H1 (cell line): ENCODE measurements at regions not wholly inside any gene's neighbourhood (a gene's known extent, or its start where the extent isn't known, plus 50 kb on each side); places are given as distances from the start of the nearest gene placed in this dataset.

Source experiments
- BRCA1 ChIP-seq: IDR thresholded peaks from 2 replicates; pipeline ENCODE4 v1.6.1; 2012; ENCODE audit warnings: low read depth, low read length, improper control_type of control experiment
- JUND ChIP-seq: IDR thresholded peaks from 2 replicates; pipeline ENCODE4 v1.6.1; 2011; ENCODE audit warnings: mild to moderate bottlenecking, improper control_type of control experiment, low read length
- NRF1 ChIP-seq: IDR thresholded peaks from 2 replicates; pipeline ENCODE4 v1.6.1; 2011; ENCODE audit warnings: mild to moderate bottlenecking, low read depth, low read length, improper control_type of control experiment
- RFX5 ChIP-seq: IDR thresholded peaks from 2 replicates; pipeline ENCODE4 v1.6.1; 2011; ENCODE audit warnings: low read depth, low read length, improper control_type of control experiment, borderline replicate concordance
- RNF2 ChIP-seq: fragments of 200-900, 300-1000 bp; sonication (generic); IDR thresholded peaks from 2 replicates; pipeline ENCODE4 v1.7.1; 2016; ENCODE audit warnings: borderline replicate concordance, low read depth, mild to moderate bottlenecking, antibody characterized with exemption, low read length; ENCODE audit not compliant: poor library complexity, severe bottlenecking; ENCODE audit errors: missing control alignments
- SUZ12 ChIP-seq: fragments of 200-600 bp; sonication (generic); IDR thresholded peaks from 2 replicates; pipeline ENCODE4 v1.6.1; 2012; ENCODE audit warnings: mild to moderate bottlenecking, inconsistent platforms, low read length, moderate library complexity, mixed read lengths

- no peak for TF ChIP-seq RFX5
- TF ChIP-seq RNF2, result no peak
- no peak for TF ChIP-seq JUND
- no peak for TF ChIP-seq SUZ12
- no peak for TF ChIP-seq NRF1
- no peak for TF ChIP-seq BRCA1
Observed at GRCh38 chr20:56179051-56179450, 69.5 kb upstream of the MC3R start (continued).
